Karpas-422 (cell line): ENCODE measurements at regions not wholly inside any gene's neighbourhood (a gene's known extent, or its start where the extent isn't known, plus 50 kb on each side); places are given as distances from the start of the nearest gene placed in this dataset.

Source experiments
- DNase-seq: peaks from one replicate; pipeline ENCODE4 v3.0.0-alpha.2; 2015
- H2AFZ ChIP-seq: fragments of 200-600 bp; sonication (generic); 2 replicates; pipeline ENCODE4 v1.6.1; 2014; ENCODE audit warnings: antibody characterized with exemption, low read length, mixed read lengths
- H3K27ac ChIP-seq: fragments of 200-600 bp; sonication (generic); 2 replicates; pipeline ENCODE4 v1.5.1; 2014; ENCODE audit warnings: mild to moderate bottlenecking, low read length, moderate library complexity
- H3K27me3 ChIP-seq: fragments of 200-600 bp; sonication (generic); 2 replicates; pipeline ENCODE4 v1.6.1; 2014; ENCODE audit warnings: low read length, mixed read lengths
- H3K36me3 ChIP-seq: fragments of 200-600 bp; sonication (generic); 2 replicates; pipeline ENCODE4 v1.6.1; 2014; ENCODE audit warnings: low read length, mixed read lengths; ENCODE audit not compliant: insufficient read depth
- H3K4me1 ChIP-seq: fragments of 200-600 bp; sonication (generic); 2 replicates; pipeline ENCODE4 v1.6.1; 2014; ENCODE audit warnings: mild to moderate bottlenecking, low read length, mixed read lengths
- H3K4me2 ChIP-seq: fragments of 200-600 bp; sonication (generic); 2 replicates; pipeline ENCODE4 v1.6.1; 2014; ENCODE audit warnings: low read length, low read depth, mild to moderate bottlenecking; ENCODE audit not compliant: poor library complexity, severe bottlenecking
- H3K4me3 ChIP-seq: fragments of 200-600 bp; sonication (generic); 2 replicates; pipeline ENCODE4 v1.5.1; 2014; ENCODE audit warnings: mild to moderate bottlenecking, antibody characterized with exemption, low read length, mixed read lengths
- H3K79me2 ChIP-seq: fragments of 200-600 bp; sonication (generic); 2 replicates; pipeline ENCODE4 v1.6.1; 2014; ENCODE audit warnings: mild to moderate bottlenecking, low read length, mixed read lengths
- H3K9ac ChIP-seq: fragments of 200-600 bp; sonication (generic); 2 replicates; pipeline ENCODE4 v1.6.0; 2014; ENCODE audit warnings: low read length
- H3K9me2 ChIP-seq: fragments of 200-600 bp; sonication (generic), shearing (Covaris generic); replicated peaks from 2 replicates; pipeline ENCODE4 v1.6.0; 2014; ENCODE audit warnings: mild to moderate bottlenecking, low read length, moderate library complexity; ENCODE audit not compliant: insufficient read depth
- H3K9me3 ChIP-seq: fragments of 300-700, 200-600 bp; sonication (generic); 2 replicates; pipeline ENCODE4 v1.6.1; 2014; ENCODE audit warnings: low read length, mixed read lengths
- H4K20me1 ChIP-seq: fragments of 200-600 bp; sonication (generic); 2 replicates; pipeline ENCODE4 v1.6.1; 2014; ENCODE audit warnings: mild to moderate bottlenecking, antibody characterized with exemption, low read length, low read depth; ENCODE audit not compliant: insufficient read depth

- no peaks in the 10 kb centered on the region for H3K9me3 ChIP-seq
- no peak for DNase-seq
- H3K27ac ChIP-seq: no peak overlapping the region
- no peaks in the 10 kb centered on the region for H3K36me3 ChIP-seq
- H3K4me1 ChIP-seq: no peaks in the 10 kb centered on the region
- no peaks in the 10 kb centered on the region for H4K20me1 ChIP-seq
- H3K9ac ChIP-seq: no peak overlapping the region
- no peak overlapping the region for H2AFZ ChIP-seq
- no peaks in the 10 kb centered on the region for H3K9me2 ChIP-seq
- no peak overlapping the region for H3K4me2 ChIP-seq
- H3K27me3 ChIP-seq: no peaks in the 10 kb centered on the region
- H3K4me3 ChIP-seq: no peak overlapping the region
- H3K79me2 ChIP-seq: no peaks in the 10 kb centered on the region
Observed at GRCh38 chr13:78736142-78736541, 77.2 kb upstream of the OBI1 start.

GRCh38 chr13:78732445-78733017 is 73.6 kb upstream of the OBI1 start:
- Histone ChIP-seq H3K36me3 (no peaks in the 10 kb centered on the region), H3K9me2 (no peaks in the 10 kb centered on the region), H3K4me3 (no peak overlapping the region), H2AFZ (no peak overlapping the region), H3K27me3 (no peaks in the 10 kb centered on the region), H3K9me3 (no peaks in the 10 kb centered on the region), H3K9ac (no peak overlapping the region), H4K20me1 (no peaks in the 10 kb centered on the region), H3K79me2 (no peaks in the 10 kb centered on the region), H3K4me1 (no peaks in the 10 kb centered on the region), H3K27ac (no peak overlapping the region), H3K4me2 (no peak overlapping the region)
- no peak for DNase-seq

GRCh38 chr13:78722700-78723099 is 63.7 kb upstream of the OBI1 start:
- Histone ChIP-seq H3K27me3 (no peaks in the 10 kb centered on the region), H2AFZ (no peak overlapping the region), H4K20me1 (no peaks in the 10 kb centered on the region), H3K36me3 (no peaks in the 10 kb centered on the region), H3K9me3 (no peaks in the 10 kb centered on the region), H3K4me3 (no peak overlapping the region), H3K9ac (no peak overlapping the region), H3K79me2 (no peaks in the 10 kb centered on the region), H3K4me1 (no peaks in the 10 kb centered on the region), H3K27ac (no peak overlapping the region), H3K4me2 (no peak overlapping the region), H3K9me2 (no peaks in the 10 kb centered on the region)
- no peak for DNase-seq

GRCh38 chr13:78719367-78719766 is 60.4 kb upstream of the OBI1 start:
- Histone ChIP-seq H3K27ac (no peak overlapping the region), H3K4me1 (no peaks in the 10 kb centered on the region), H3K9ac (no peak overlapping the region), H3K36me3 (no peaks in the 10 kb centered on the region), H3K79me2 (no peaks in the 10 kb centered on the region), H2AFZ (no peak overlapping the region), H3K9me2 (no peaks in the 10 kb centered on the region), H3K4me2 (no peak overlapping the region), H3K9me3 (no peaks in the 10 kb centered on the region), H3K4me3 (no peak overlapping the region), H3K27me3 (no peaks in the 10 kb centered on the region), H4K20me1 (no peaks in the 10 kb centered on the region)
- DNase-seq: no peak

- DNase-seq: no peak
- no peak overlapping the region for H3K4me3 ChIP-seq
- no peaks in the 10 kb centered on the region for H3K79me2 ChIP-seq
- no peak overlapping the region for H3K9ac ChIP-seq
- no peaks in the 10 kb centered on the region for H3K36me3 ChIP-seq
- H3K4me1 ChIP-seq: no peaks in the 10 kb centered on the region
- H3K9me2 ChIP-seq: no peaks in the 10 kb centered on the region
- no peaks in the 10 kb centered on the region for H4K20me1 ChIP-seq
- H3K27me3 ChIP-seq: no peaks in the 10 kb centered on the region
- no peaks in the 10 kb centered on the region for H3K9me3 ChIP-seq
- H2AFZ ChIP-seq: no peak overlapping the region
- no peak overlapping the region for H3K4me2 ChIP-seq
- no peak overlapping the region for H3K27ac ChIP-seq
Observed at GRCh38 chr13:78714717-78715116, 55.8 kb upstream of the OBI1 start.

- Histone ChIP-seq H3K9me3 (no peaks in the 10 kb centered on the region), H4K20me1 (no peaks in the 10 kb centered on the region), H2AFZ (no peak overlapping the region), H3K27ac (no peak overlapping the region), H3K4me2 (no peak overlapping the region), H3K27me3 (no peaks in the 10 kb centered on the region), H3K79me2 (no peaks in the 10 kb centered on the region), H3K4me3 (no peak overlapping the region), H3K9me2 (no peaks in the 10 kb centered on the region), H3K4me1 (no peaks in the 10 kb centered on the region), H3K9ac (no peak overlapping the region), H3K36me3 (no peaks in the 10 kb centered on the region)
- no peak for DNase-seq
Observed at GRCh38 chr13:78712831-78713230, 53.9 kb upstream of the OBI1 start.

GRCh38 chr13:78709028-78709427 is 50.1 kb upstream of the OBI1 start:
- Histone ChIP-seq H3K4me3 (no peak overlapping the region), H3K9ac (no peak overlapping the region), H3K27ac (no peak overlapping the region), H4K20me1 (no peaks in the 10 kb centered on the region), H3K9me3 (no peaks in the 10 kb centered on the region), H3K4me1 (no peaks in the 10 kb centered on the region), H2AFZ (no peak overlapping the region), H3K36me3 (no peaks in the 10 kb centered on the region), H3K79me2 (no peaks in the 10 kb centered on the region), H3K4me2 (no peak overlapping the region), H3K27me3 (no peaks in the 10 kb centered on the region), H3K9me2 (no peaks in the 10 kb centered on the region)
- no peak for DNase-seq
